ENCODE measurements at regions not wholly inside any gene's neighbourhood (a gene's known extent, or its start where the extent isn't known, plus 50 kb on each side); places are given as distances from the start of the nearest gene placed in this dataset.

- no peak overlapping the region for H2AFZ ChIP-seq (ENCODE audit: insufficient read depth, low read depth, low read length, poor library complexity, severe bottlenecking)
- DNase-seq, result no peak
- H3K4me3 Mint-ChIP-seq, result no peak overlapping the region
- no peak overlapping the region for H3K27ac Mint-ChIP-seq
- 93% methylated on average over 9 of the region's 9 CpGs for WGBS (ENCODE audit: insufficient coverage)
- peaks cover 0 to 4% of the 10 kb centered on the region in 2 donors for H3K9me3 ChIP-seq (replicated peaks in 1 of 2; ENCODE audit: control insufficient read depth in 1 of 2, insufficient read depth in 1 of 2, low read length in 2 of 2)
- intact Hi-C loops (cut with micrococcal nuclease), result no loop called here
- H3K4me1 ChIP-seq (ENCODE audit: control insufficient read depth in 1 of 2, insufficient read depth in 2 of 2, low read length in 2 of 2), result no peaks in the 10 kb centered on the region
- no peak overlapping the region for H3K9ac ChIP-seq (ENCODE audit: insufficient read depth, low read length, poor library complexity, severe bottlenecking)
- H3K36me3 Mint-ChIP-seq, result no peaks in the 10 kb centered on the region
- no peak overlapping the region for H3K4me2 ChIP-seq (replicated peaks; ENCODE audit: extremely low read depth, low read length, poor library complexity, severe bottlenecking)
- H3K27me3 ChIP-seq (ENCODE audit: control insufficient read depth in 2 of 2, insufficient read depth in 2 of 2, low read length in 2 of 2), result no peaks in the 10 kb centered on the region
- H3K4me1 Mint-ChIP-seq, result no peaks in the 10 kb centered on the region
- H3K9me3 Mint-ChIP-seq, result peaks cover 0 to 6% (median 3%) of the 10 kb centered on the region in 7 donors
- no peaks in the 10 kb centered on the region for H3K36me3 ChIP-seq (replicated peaks in 1 of 2; ENCODE audit: control insufficient read depth in 1 of 2, insufficient read depth in 2 of 2, low read length in 2 of 2)
- no peak overlapping the region for H3K4me3 ChIP-seq (replicated peaks in 1 of 3; ENCODE audit: low read depth in 2 of 3, low read length in 3 of 3)
- no peak for TF ChIP-seq CTCF (IDR thresholded peaks at IDR 0.05)
- no peak overlapping the region for H3K27ac ChIP-seq (ENCODE audit: low read depth in 1 of 2, low read length in 2 of 2)
- H3K79me2 ChIP-seq (ENCODE audit: insufficient read depth, low read length), result no peaks in the 10 kb centered on the region
- H3K27me3 Mint-ChIP-seq (ENCODE audit: low read depth in 3 of 3), result peaks cover 0 to 2% (median 1%) of the 10 kb centered on the region in 3 donors
- H4K20me1 ChIP-seq (ENCODE audit: insufficient read depth, low read length), result no peaks in the 10 kb centered on the region
Observed at GRCh38 chr12:61879229-61879628, 381.0 kb upstream of the USP15 start.

GRCh38 chr12:61880186-61880585 lies 380.0 kb upstream of the USP15 start:
- H3K9me3 ChIP-seq (replicated peaks in 1 of 2; ENCODE audit: control insufficient read depth in 1 of 2, insufficient read depth in 1 of 2, low read length in 2 of 2), result peaks cover 0 to 4% of the 10 kb centered on the region in 2 donors
- no peak overlapping the region for H3K27ac Mint-ChIP-seq
- no peaks in the 10 kb centered on the region for H3K79me2 ChIP-seq (ENCODE audit: insufficient read depth, low read length)
- H3K27ac ChIP-seq (ENCODE audit: low read depth in 1 of 2, low read length in 2 of 2), result no peak overlapping the region
- H4K20me1 ChIP-seq (ENCODE audit: insufficient read depth, low read length), result no peaks in the 10 kb centered on the region
- no peaks in the 10 kb centered on the region for H3K36me3 ChIP-seq (replicated peaks in 1 of 2; ENCODE audit: control insufficient read depth in 1 of 2, insufficient read depth in 2 of 2, low read length in 2 of 2)
- H3K4me1 ChIP-seq (ENCODE audit: control insufficient read depth in 1 of 2, insufficient read depth in 2 of 2, low read length in 2 of 2), result no peaks in the 10 kb centered on the region
- no peak for TF ChIP-seq CTCF (IDR thresholded peaks at IDR 0.05)
- WGBS (ENCODE audit: insufficient coverage), result 89% methylated on average over 6 of the region's 7 CpGs
- H3K27me3 ChIP-seq (ENCODE audit: control insufficient read depth in 2 of 2, insufficient read depth in 2 of 2, low read length in 2 of 2), result no peaks in the 10 kb centered on the region
- no peak overlapping the region for H3K4me3 Mint-ChIP-seq
- no peak for DNase-seq
- H3K9me3 Mint-ChIP-seq, result peaks cover 0 to 6% (median 3%) of the 10 kb centered on the region in 7 donors
- H3K4me2 ChIP-seq (replicated peaks; ENCODE audit: extremely low read depth, low read length, poor library complexity, severe bottlenecking), result no peak overlapping the region
- no peaks in the 10 kb centered on the region for H3K4me1 Mint-ChIP-seq
- H3K27me3 Mint-ChIP-seq (ENCODE audit: low read depth in 3 of 3), result peaks cover 0 to 2% (median 1%) of the 10 kb centered on the region in 3 donors
- no peak overlapping the region for H3K9ac ChIP-seq (ENCODE audit: insufficient read depth, low read length, poor library complexity, severe bottlenecking)
- H3K36me3 Mint-ChIP-seq, result no peaks in the 10 kb centered on the region
- no peak overlapping the region for H3K4me3 ChIP-seq (replicated peaks in 1 of 3; ENCODE audit: low read depth in 2 of 3, low read length in 3 of 3)
- intact Hi-C loops (cut with micrococcal nuclease), result no loop called here
- H2AFZ ChIP-seq (ENCODE audit: insufficient read depth, low read depth, low read length, poor library complexity, severe bottlenecking), result no peak overlapping the region

Measured in CD14-positive monocyte (primary cell).